ENCODE measurements at regions not wholly inside any gene's neighbourhood (a gene's known extent, or its start where the extent isn't known, plus 50 kb on each side); places are given as distances from the start of the nearest gene placed in this dataset.

GRCh38 chr4:8779490-8779932 is 92.1 kb downstream of the HMX1 start:
- Histone ChIP-seq H3K9me3 (replicated peaks) (no peaks in the 10 kb centered on the region), H3K4me3 (no peak overlapping the region), H3K4me1 (no peaks in the 10 kb centered on the region), H3K27ac (no peak overlapping the region), H3K36me3 (no peaks in the 10 kb centered on the region), H3K27me3 (peaks cover 36% of the 10 kb centered on the region)
- DNase-seq, result no peak

DNA sequence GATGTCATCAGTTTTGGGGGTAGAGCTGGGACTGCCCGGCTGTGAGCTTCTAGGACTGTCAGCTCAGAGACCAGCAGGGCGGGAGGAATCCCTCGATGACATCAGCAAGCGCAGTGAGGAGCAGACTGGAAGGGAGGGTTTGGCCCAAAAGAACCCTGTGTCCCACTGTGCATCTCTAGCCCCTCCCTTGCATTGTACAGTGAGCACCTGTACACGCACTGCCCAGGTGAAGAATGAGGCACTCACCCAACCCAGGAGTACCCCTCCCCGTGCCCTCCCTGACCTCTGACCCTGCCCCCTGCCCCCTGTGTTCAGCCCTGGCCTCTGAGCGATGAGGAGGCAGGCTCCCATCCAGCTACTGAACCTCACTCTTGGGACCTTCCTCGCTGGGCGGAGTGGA is 92.9 kb downstream of the HMX1 start:
- no peak for DNase-seq
- H3K9me3 ChIP-seq (replicated peaks), result no peaks in the 10 kb centered on the region

DNA sequence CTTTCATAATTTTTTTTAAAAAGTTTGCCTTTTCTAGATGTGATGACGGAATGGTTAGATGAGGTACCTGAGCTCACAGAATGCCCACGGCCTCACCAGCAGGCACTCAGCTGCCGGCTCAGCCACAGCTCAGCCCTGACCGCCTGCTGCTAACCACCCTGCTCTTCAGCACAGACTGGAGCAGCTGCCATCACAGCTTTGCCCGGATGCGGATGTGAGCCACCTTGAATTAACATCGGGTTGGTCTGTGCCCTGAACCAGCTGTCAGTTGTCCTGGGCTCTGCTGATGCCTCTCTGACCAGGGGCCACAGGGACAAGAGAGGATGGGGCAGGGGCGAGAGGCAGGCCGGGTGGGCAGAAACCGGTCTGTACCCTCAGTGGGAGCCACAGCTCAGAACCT is 93.3 kb downstream of the HMX1 start:
- Histone ChIP-seq H3K36me3 (no peaks in the 10 kb centered on the region), H3K4me1 (no peaks in the 10 kb centered on the region), H3K27me3 (peaks cover 27% of the 10 kb centered on the region), H3K4me3 (no peak overlapping the region), H3K9me3 (replicated peaks) (no peaks in the 10 kb centered on the region), H3K27ac (no peak overlapping the region)
- DNase-seq, result no peak

More for the DNA sequence above, 92.9 kb downstream of the HMX1 start:
- Histone ChIP-seq H3K4me3 (no peak overlapping the region), H3K4me1 (no peaks in the 10 kb centered on the region), H3K27me3 (peaks cover 30% of the 10 kb centered on the region), H3K36me3 (no peaks in the 10 kb centered on the region), H3K27ac (no peak overlapping the region)

- Histone ChIP-seq H3K4me3 (no peak overlapping the region), H3K9me3 (replicated peaks) (no peaks in the 10 kb centered on the region), H3K36me3 (no peaks in the 10 kb centered on the region), H3K27ac (no peak overlapping the region), H3K27me3 (peaks cover 26% of the 10 kb centered on the region), H3K4me1 (no peaks in the 10 kb centered on the region)
- DNase-seq, result no peak
Measured at GRCh38 chr4:8777320-8778196, 94.1 kb downstream of the HMX1 start.

DNA sequence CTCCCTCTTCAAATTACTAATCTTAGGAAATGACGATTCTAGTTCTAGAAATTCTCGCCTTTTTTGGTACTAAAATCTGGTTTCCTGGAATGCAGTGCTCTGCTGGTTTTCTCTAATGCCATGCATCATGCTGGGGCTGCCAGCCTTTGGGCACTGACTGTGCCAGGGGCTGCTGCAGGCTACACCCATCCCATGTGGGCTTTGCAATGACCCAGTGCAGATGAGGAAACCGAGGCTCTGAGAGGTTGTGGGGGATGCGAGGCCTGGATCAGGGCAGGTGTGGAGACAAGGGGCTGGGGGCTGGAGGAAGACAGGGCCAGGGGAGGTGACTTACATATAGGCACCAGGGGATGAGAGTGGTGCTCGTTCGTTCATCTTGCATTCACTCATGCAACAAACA is 95.3 kb downstream of the HMX1 start:
- no peaks in the 10 kb centered on the region for H3K9me3 ChIP-seq (replicated peaks)
- H3K4me3 ChIP-seq, result no peak overlapping the region
- no peaks in the 10 kb centered on the region for H3K4me1 ChIP-seq
- DNase-seq, result no peak
- H3K27me3 ChIP-seq, result peaks cover 17% of the 10 kb centered on the region
- H3K36me3 ChIP-seq, result no peaks in the 10 kb centered on the region
- H3K27ac ChIP-seq, result no peak overlapping the region

DNA sequence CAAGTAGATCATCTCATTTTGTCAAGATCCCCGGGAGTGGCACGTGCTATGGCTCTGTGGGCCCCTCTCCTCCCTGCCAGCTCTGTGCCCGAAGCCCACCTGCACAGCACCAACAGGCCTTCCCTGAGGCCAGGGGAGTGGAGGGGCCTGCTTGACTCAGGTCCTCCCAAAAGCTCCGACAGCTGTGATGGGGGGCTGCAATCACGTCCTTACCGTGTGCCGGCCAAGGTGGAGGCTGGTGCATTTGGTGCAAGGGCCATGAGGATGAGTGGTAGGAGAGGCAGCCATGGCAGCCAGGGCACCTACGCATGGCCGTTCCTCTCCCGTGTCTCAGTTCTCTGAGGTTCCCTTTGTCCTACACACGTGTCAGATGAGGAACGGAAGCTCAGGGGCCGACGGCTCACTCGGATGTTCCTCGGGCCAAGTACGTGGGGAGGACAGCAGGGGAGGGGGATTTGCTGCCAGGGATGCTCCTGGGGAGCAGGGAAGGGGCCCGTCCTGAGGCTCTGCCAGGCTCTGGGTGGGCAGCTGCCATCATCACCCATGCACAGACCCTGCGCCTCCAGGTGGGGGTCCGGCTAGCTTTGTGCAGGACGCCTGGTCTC is 95.8 kb downstream of the HMX1 start:
- H3K4me3 ChIP-seq, result no peak overlapping the region
- H3K36me3 ChIP-seq, result no peaks in the 10 kb centered on the region
- H3K4me1 ChIP-seq, result no peaks in the 10 kb centered on the region
- H3K27me3 ChIP-seq, result peaks cover 12% of the 10 kb centered on the region
- H3K27ac ChIP-seq, result no peak overlapping the region
- DNase-seq, result no peak
- no peaks in the 10 kb centered on the region for H3K9me3 ChIP-seq (replicated peaks)

DNA sequence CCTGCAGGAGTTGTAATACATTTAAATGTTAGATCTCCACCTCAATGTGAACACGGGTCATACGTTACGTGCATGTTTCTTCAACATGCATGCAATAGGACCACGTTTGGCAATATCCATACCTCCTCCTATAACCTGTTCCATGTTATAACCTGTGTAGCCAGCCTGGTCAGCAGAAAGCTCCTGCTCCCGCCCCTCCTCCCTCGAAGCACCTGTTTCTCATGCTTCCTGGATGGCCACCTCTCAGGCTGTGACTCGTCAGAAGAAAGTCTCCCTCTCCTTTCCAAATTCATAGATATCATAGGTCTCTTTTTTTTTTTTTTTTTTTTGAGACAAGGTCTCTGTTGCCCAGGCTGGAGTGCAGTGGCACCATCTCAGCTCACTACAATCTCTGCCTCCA is 96.5 kb downstream of the HMX1 start:
- DNase-seq, result no peak
- no peaks in the 10 kb centered on the region for H3K36me3 ChIP-seq
- H3K9me3 ChIP-seq (replicated peaks), result no peaks in the 10 kb centered on the region
- peaks cover 12% of the 10 kb centered on the region for H3K27me3 ChIP-seq
- H3K4me3 ChIP-seq, result no peak overlapping the region
- no peak overlapping the region for H3K27ac ChIP-seq
- H3K4me1 ChIP-seq, result no peaks in the 10 kb centered on the region

- Histone ChIP-seq H3K27me3 (peaks cover 9% of the 10 kb centered on the region), H3K4me1 (no peaks in the 10 kb centered on the region), H3K27ac (no peak overlapping the region), H3K9me3 (replicated peaks) (no peaks in the 10 kb centered on the region), H3K4me3 (no peak overlapping the region), H3K36me3 (no peaks in the 10 kb centered on the region)
- DNase-seq, result no peak
Measured at GRCh38 chr4:8774071-8774470, 97.6 kb downstream of the HMX1 start.

- no peaks in the 10 kb centered on the region for H3K36me3 ChIP-seq
- H3K27me3 ChIP-seq, result peaks cover 9% of the 10 kb centered on the region; the same call in 1 of the 2 replicates
- H3K9me3 ChIP-seq (replicated peaks), result no peaks in the 10 kb centered on the region
- H3K4me3 ChIP-seq, result no peak overlapping the region
- no peak overlapping the region for H3K27ac ChIP-seq
- no peak for DNase-seq
- H3K4me1 ChIP-seq, result no peaks in the 10 kb centered on the region
Measured at GRCh38 chr4:8773124-8773931, 98.3 kb downstream of the HMX1 start.

GRCh38 chr4:8772499-8773123 is 99.0 kb downstream of the HMX1 start:
- H3K4me1 ChIP-seq, result no peaks in the 10 kb centered on the region
- no peak for DNase-seq
- H3K9me3 ChIP-seq (replicated peaks), result no peaks in the 10 kb centered on the region
- H3K36me3 ChIP-seq, result no peaks in the 10 kb centered on the region
- no peak overlapping the region for H3K4me3 ChIP-seq
- no peak overlapping the region for H3K27ac ChIP-seq
- peaks cover 13% of the 10 kb centered on the region; the same call in 1 of the 2 replicates for H3K27me3 ChIP-seq

- Histone ChIP-seq H3K4me3 (no peak overlapping the region), H3K4me1 (no peaks in the 10 kb centered on the region), H3K36me3 (no peaks in the 10 kb centered on the region), H3K27me3 (peaks cover 17% of the 10 kb centered on the region), H3K27ac (no peak overlapping the region), H3K9me3 (replicated peaks) (no peaks in the 10 kb centered on the region)
- no peak for DNase-seq
Measured at GRCh38 chr4:8771666-8772065, 100.0 kb downstream of the HMX1 start.

GRCh38 chr4:8771258-8771590 is 100.4 kb downstream of the HMX1 start:
- Histone ChIP-seq H3K27me3 (peaks cover 22% of the 10 kb centered on the region), H3K27ac (no peak overlapping the region), H3K4me1 (no peaks in the 10 kb centered on the region), H3K9me3 (replicated peaks) (no peaks in the 10 kb centered on the region), H3K4me3 (no peak overlapping the region), H3K36me3 (no peaks in the 10 kb centered on the region)
- no peak for DNase-seq

GRCh38 chr4:8770518-8771257 is 101.0 kb downstream of the HMX1 start:
- peaks cover 27% of the 10 kb centered on the region for H3K27me3 ChIP-seq
- H3K4me1 ChIP-seq, result no peaks in the 10 kb centered on the region
- no peaks in the 10 kb centered on the region for H3K36me3 ChIP-seq
- H3K9me3 ChIP-seq (replicated peaks), result no peaks in the 10 kb centered on the region
- H3K27ac ChIP-seq, result no peak overlapping the region
- H3K4me3 ChIP-seq, result no peak overlapping the region
- no peak for DNase-seq

Data from SJCRH30 (cell line).